ENCODE measurements at regions not wholly inside any gene's neighbourhood (a gene's known extent, or its start where the extent isn't known, plus 50 kb on each side); places are given as distances from the start of the nearest gene placed in this dataset.
"Not testable (repeated sequence)": the region's sequence is repeated elsewhere in the genome, so short reads cannot be mapped to it uniquely, and the experiment has no call there.

- H3K4me3 ChIP-seq (ENCODE audit: low read depth, low read length), result no peak overlapping the region
- H3K4me1 ChIP-seq (ENCODE audit: control insufficient read depth, insufficient read depth, low read length), result no peaks in the 10 kb centered on the region
- H3K27me3 ChIP-seq (ENCODE audit: control insufficient read depth, insufficient read depth, low read length), result no peaks in the 10 kb centered on the region
- H3K9me3 ChIP-seq (ENCODE audit: control insufficient read depth, insufficient read depth, low read length), result peaks cover 70% of the 10 kb centered on the region
- no peak overlapping the region for H3K9ac ChIP-seq (ENCODE audit: low read depth, low read length)
- no peaks in the 10 kb centered on the region for H3K36me3 ChIP-seq (ENCODE audit: control insufficient read depth, insufficient read depth, low read length)
- no peak overlapping the region for H3K27ac ChIP-seq (ENCODE audit: low read depth, low read length)
These were observed 122.9 kb downstream of the METRNL start for GRCh38 chr17:83202002-83203000.

- no peak overlapping the region for H3K27ac ChIP-seq (ENCODE audit: low read depth, low read length)
- H3K4me3 ChIP-seq (ENCODE audit: low read depth, low read length), result no peak overlapping the region
- no peaks in the 10 kb centered on the region for H3K27me3 ChIP-seq (ENCODE audit: control insufficient read depth, insufficient read depth, low read length)
- H3K9me3 ChIP-seq (ENCODE audit: control insufficient read depth, insufficient read depth, low read length), result peaks cover 64% of the 10 kb centered on the region
- H3K4me1 ChIP-seq (ENCODE audit: control insufficient read depth, insufficient read depth, low read length), result no peaks in the 10 kb centered on the region
- no peaks in the 10 kb centered on the region for H3K36me3 ChIP-seq (ENCODE audit: control insufficient read depth, insufficient read depth, low read length)
- H3K9ac ChIP-seq (ENCODE audit: low read depth, low read length), result no peak overlapping the region
These were observed 123.7 kb downstream of the METRNL start for GRCh38 chr17:83203073-83203471.

- Histone ChIP-seq H3K9me3 (ENCODE audit: control insufficient read depth, insufficient read depth, low read length) (peaks cover 59% of the 10 kb centered on the region), H3K4me1 (ENCODE audit: control insufficient read depth, insufficient read depth, low read length) (no peaks in the 10 kb centered on the region), H3K4me3 (ENCODE audit: low read depth, low read length) (no peak overlapping the region), H3K9ac (ENCODE audit: low read depth, low read length) (no peak overlapping the region), H3K36me3 (ENCODE audit: control insufficient read depth, insufficient read depth, low read length) (no peaks in the 10 kb centered on the region), H3K27ac (ENCODE audit: low read depth, low read length) (no peak overlapping the region), H3K27me3 (ENCODE audit: control insufficient read depth, insufficient read depth, low read length) (no peaks in the 10 kb centered on the region)
These were observed 124.2 kb downstream of the METRNL start for GRCh38 chr17:83203472-83204221.

GRCh38 chr17:83204230-83204725, 124.9 kb downstream of the METRNL start:
- Histone ChIP-seq H3K9me3 (ENCODE audit: control insufficient read depth, insufficient read depth, low read length) (peaks cover 56% of the 10 kb centered on the region), H3K4me3 (ENCODE audit: low read depth, low read length) (no peak overlapping the region), H3K9ac (ENCODE audit: low read depth, low read length) (no peak overlapping the region), H3K4me1 (ENCODE audit: control insufficient read depth, insufficient read depth, low read length) (no peaks in the 10 kb centered on the region), H3K36me3 (ENCODE audit: control insufficient read depth, insufficient read depth, low read length) (no peaks in the 10 kb centered on the region), H3K27ac (ENCODE audit: low read depth, low read length) (no peak overlapping the region), H3K27me3 (ENCODE audit: control insufficient read depth, insufficient read depth, low read length) (no peaks in the 10 kb centered on the region)

- H3K27ac ChIP-seq (ENCODE audit: low read depth, low read length); H3K36me3 ChIP-seq (ENCODE audit: control insufficient read depth, insufficient read depth, low read length); H3K27me3 ChIP-seq (ENCODE audit: control insufficient read depth, insufficient read depth, low read length): not testable (repeated sequence)
These were observed 125.5 kb downstream of the METRNL start for GRCh38 chr17:83204736-83205386.

GRCh38 chr17:83205387-83206035, 126.1 kb downstream of the METRNL start:
- H3K36me3 ChIP-seq (ENCODE audit: control insufficient read depth, insufficient read depth, low read length); H3K27ac ChIP-seq (ENCODE audit: low read depth, low read length); H3K27me3 ChIP-seq (ENCODE audit: control insufficient read depth, insufficient read depth, low read length); H3K4me3 ChIP-seq (ENCODE audit: low read depth, low read length); H3K4me1 ChIP-seq (ENCODE audit: control insufficient read depth, insufficient read depth, low read length); H3K9ac ChIP-seq (ENCODE audit: low read depth, low read length): not testable (repeated sequence)
- peaks cover 44% of the 10 kb centered on the region for H3K9me3 ChIP-seq (ENCODE audit: control insufficient read depth, insufficient read depth, low read length)

More at GRCh38 chr17:83204736-83205386, 125.5 kb downstream of the METRNL start:
- not testable (repeated sequence) for H3K9ac ChIP-seq (ENCODE audit: low read depth, low read length); H3K4me1 ChIP-seq (ENCODE audit: control insufficient read depth, insufficient read depth, low read length); H3K4me3 ChIP-seq (ENCODE audit: low read depth, low read length)
- H3K9me3 ChIP-seq (ENCODE audit: control insufficient read depth, insufficient read depth, low read length), result peaks cover 50% of the 10 kb centered on the region

- not testable (repeated sequence) for H3K36me3 ChIP-seq (ENCODE audit: control insufficient read depth, insufficient read depth, low read length); H3K4me1 ChIP-seq (ENCODE audit: control insufficient read depth, insufficient read depth, low read length); H3K4me3 ChIP-seq (ENCODE audit: low read depth, low read length); H3K27me3 ChIP-seq (ENCODE audit: control insufficient read depth, insufficient read depth, low read length); H3K9ac ChIP-seq (ENCODE audit: low read depth, low read length); H3K27ac ChIP-seq (ENCODE audit: low read depth, low read length)
- peaks cover 39% of the 10 kb centered on the region for H3K9me3 ChIP-seq (ENCODE audit: control insufficient read depth, insufficient read depth, low read length)
These were observed 126.6 kb downstream of the METRNL start for GRCh38 chr17:83206036-83206394.

GRCh38 chr17:83206819-83207588, 127.6 kb downstream of the METRNL start:
- H3K36me3 ChIP-seq (ENCODE audit: control insufficient read depth, insufficient read depth, low read length); H3K4me3 ChIP-seq (ENCODE audit: low read depth, low read length); H3K27ac ChIP-seq (ENCODE audit: low read depth, low read length); H3K27me3 ChIP-seq (ENCODE audit: control insufficient read depth, insufficient read depth, low read length); H3K9ac ChIP-seq (ENCODE audit: low read depth, low read length); H3K4me1 ChIP-seq (ENCODE audit: control insufficient read depth, insufficient read depth, low read length): not testable (repeated sequence)
- peaks cover 29% of the 10 kb centered on the region for H3K9me3 ChIP-seq (ENCODE audit: control insufficient read depth, insufficient read depth, low read length)

- not testable (repeated sequence) for H3K9me3 ChIP-seq (ENCODE audit: control insufficient read depth, insufficient read depth, low read length); H3K4me1 ChIP-seq (ENCODE audit: control insufficient read depth, insufficient read depth, low read length); H3K36me3 ChIP-seq (ENCODE audit: control insufficient read depth, insufficient read depth, low read length); H3K9ac ChIP-seq (ENCODE audit: low read depth, low read length); H3K27ac ChIP-seq (ENCODE audit: low read depth, low read length); H3K4me3 ChIP-seq (ENCODE audit: low read depth, low read length); H3K27me3 ChIP-seq (ENCODE audit: control insufficient read depth, insufficient read depth, low read length)
These were observed 167.6 kb downstream of the METRNL start for GRCh38 chr17:83247001-83247400.

Measured in HUES48 (cell line).